ENCODE measurements at regions not wholly inside any gene's neighbourhood (a gene's known extent, or its start where the extent isn't known, plus 50 kb on each side); places are given as distances from the start of the nearest gene placed in this dataset.
"Not testable (repeated sequence)": the region's sequence is repeated elsewhere in the genome, so short reads cannot be mapped to it uniquely, and the experiment has no call there.

DNA sequence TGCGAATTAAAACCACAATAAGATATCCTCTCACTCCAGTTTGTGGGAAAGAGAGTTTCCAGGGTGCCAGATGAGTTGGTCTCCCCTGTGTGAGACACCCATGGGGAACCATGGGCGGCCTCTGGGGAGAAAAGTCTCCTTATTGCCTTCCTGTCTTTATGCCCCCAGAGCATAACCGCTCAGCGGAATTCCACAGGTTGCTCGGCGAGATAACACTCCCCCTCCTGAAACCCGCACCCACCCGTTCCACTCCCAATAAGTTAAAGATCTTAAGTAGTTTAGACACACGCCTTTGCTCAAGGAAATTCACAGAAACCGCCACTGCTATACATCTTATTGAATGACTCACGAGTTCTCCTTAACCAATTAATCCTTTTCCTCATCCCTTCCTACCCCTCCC, 1361.6 kb downstream of the CDH11 start:
- TF ChIP-seq POLR2A, CTCF (IDR thresholded peaks at IDR 0.05): not testable (repeated sequence)
